Trophoblast cell (in vitro differentiated cells and primary cell): ENCODE measurements at regions not wholly inside any gene's neighbourhood (a gene's known extent, or its start where the extent isn't known, plus 50 kb on each side); places are given as distances from the start of the nearest gene placed in this dataset.
A peak's percentile ranks its signal among the peaks of the same experiment; 100 is the strongest.

Experiments used
- DNase-seq, 2 donors: peaks; one replicate each; pipeline ENCODE4 v3.0.0-alpha.2; 2016
- H2AFZ ChIP-seq: 2 replicates; pipeline ENCODE4 v1.6.1; 2013; ENCODE audit warnings: low read length, moderate library complexity, mild to moderate bottlenecking; ENCODE audit not compliant: insufficient read depth, poor library complexity
- H2AK5ac ChIP-seq: 2 replicates; pipeline ENCODE4 v1.6.1; 2013; ENCODE audit warnings: mild to moderate bottlenecking, low read length
- H2BK120ac ChIP-seq: 2 replicates; pipeline ENCODE4 v1.6.1; 2013; ENCODE audit warnings: low read length, mild to moderate bottlenecking, moderate library complexity; ENCODE audit not compliant: insufficient read depth, poor library complexity
- H2BK12ac ChIP-seq: 2 replicates; pipeline ENCODE4 v1.6.1; 2013; ENCODE audit warnings: mild to moderate bottlenecking, low read length, moderate library complexity
- H2BK5ac ChIP-seq: 2 replicates; pipeline ENCODE4 v1.6.1; 2013; ENCODE audit warnings: low read length, low read depth, moderate library complexity, mild to moderate bottlenecking; ENCODE audit not compliant: poor library complexity
- H3K14ac ChIP-seq: 2 replicates; pipeline ENCODE4 v1.6.1; 2013; ENCODE audit warnings: mild to moderate bottlenecking, low read length
- H3K18ac ChIP-seq: 2 replicates; pipeline ENCODE4 v1.6.1; 2013; ENCODE audit warnings: mild to moderate bottlenecking, low read length
- H3K23ac ChIP-seq: 2 replicates; pipeline ENCODE4 v1.6.1; 2013; ENCODE audit warnings: low read length
- H3K27ac ChIP-seq: 2 replicates; pipeline ENCODE4 v1.5.1; 2013; ENCODE audit warnings: low read depth, mild to moderate bottlenecking, inconsistent platforms, low read length, moderate library complexity
- H3K27me3 ChIP-seq: 2 replicates; pipeline ENCODE4 v1.6.1; 2013; ENCODE audit warnings: inconsistent platforms, mild to moderate bottlenecking, low read length, moderate library complexity; ENCODE audit not compliant: insufficient read depth
- H3K36me3 ChIP-seq, 2 experiments: 1 replicate in 1 of 2; 2 replicates in 1 of 2; pipeline ENCODE4 v1.6.1; 2013; ENCODE audit warnings: low read length in 2 of 2, mild to moderate bottlenecking in 2 of 2, moderate library complexity in 1 of 2; ENCODE audit not compliant: insufficient read depth in 2 of 2, control insufficient read depth in 1 of 2
- H3K4ac ChIP-seq: 2 replicates; pipeline ENCODE4 v1.6.1; 2013; ENCODE audit warnings: low read depth, mild to moderate bottlenecking, low read length, moderate library complexity
- H3K4me1 ChIP-seq, 2 experiments: 1 replicate in 1 of 2; 2 replicates in 1 of 2; pipeline ENCODE4 v1.6.1; 2013; ENCODE audit warnings: low read length in 2 of 2, mild to moderate bottlenecking in 2 of 2, moderate library complexity in 1 of 2; ENCODE audit not compliant: insufficient read depth in 2 of 2, control insufficient read depth in 1 of 2
- H3K4me2 ChIP-seq: 2 replicates; pipeline ENCODE4 v1.6.1; 2013; ENCODE audit warnings: inconsistent platforms, mild to moderate bottlenecking, low read length, moderate library complexity
- H3K4me3 ChIP-seq: 2 replicates; pipeline ENCODE4 v1.5.1; 2013; ENCODE audit warnings: mild to moderate bottlenecking, low read depth, low read length, inconsistent platforms
- H3K79me1 ChIP-seq: one replicate; pipeline ENCODE4 v1.6.1; 2013; ENCODE audit warnings: low read length
- H3K79me2 ChIP-seq: 2 replicates; pipeline ENCODE4 v1.6.1; 2013; ENCODE audit warnings: low read length, mild to moderate bottlenecking; ENCODE audit not compliant: control insufficient read depth, insufficient read depth, poor library complexity
- H3K9ac ChIP-seq: 2 replicates; pipeline ENCODE4 v1.6.1; 2013; ENCODE audit warnings: mild to moderate bottlenecking, low read length
- H3K9me3 ChIP-seq: 2 replicates; pipeline ENCODE4 v1.6.1; 2013; ENCODE audit warnings: low read depth, mild to moderate bottlenecking, control low read depth, inconsistent platforms, low read length; ENCODE audit not compliant: insufficient read depth
- H4K12ac ChIP-seq: 2 replicates; pipeline ENCODE4 v1.6.1; 2013; ENCODE audit warnings: low read depth, mild to moderate bottlenecking, low read length, moderate library complexity
- H4K8ac ChIP-seq: 2 replicates; pipeline ENCODE4 v1.6.1; 2013; ENCODE audit warnings: low read depth, mild to moderate bottlenecking, low read length, moderate library complexity
- H4K91ac ChIP-seq: one replicate; pipeline ENCODE4 v1.6.1; 2013; ENCODE audit warnings: low read depth, mild to moderate bottlenecking, low read length, moderate library complexity
- WGBS: extraction: QIAGEN DNeasy Blood & Tissue Kit; methylation state at CpG from one replicate; pipeline ENCODE4 v1.1.7; 2013; ENCODE audit warnings: missing lambda C conversion rate; ENCODE audit not compliant: insufficient read length, insufficient coverage; ENCODE audit errors: extremely low coverage; 5-methylcytosine and 5-hydroxymethylcytosine counted together

- WGBS = no CpG with 5 or more reads among the region's 14 CpGs
- Histone ChIP-seq H3K18ac (no peak overlapping the region), H3K27ac (no peak overlapping the region), H3K23ac (no peak overlapping the region), H2BK12ac (peak overlapping the region; percentile 17), H3K4me1 (peaks cover 5 to 10% of the 10 kb centered on the region in 2 experiments), H4K12ac (peak overlapping the region; percentile 23), H3K9ac (no peak overlapping the region), H2AK5ac (peak overlapping the region; percentile 4), H3K4ac (no peak overlapping the region), H3K4me3 (no peak overlapping the region), H3K4me2 (no peak overlapping the region), H2BK5ac (peak overlapping the region; percentile 44), H3K79me2 (no peaks in the 10 kb centered on the region), H3K36me3 (no peaks in the 10 kb centered on the region), H2BK120ac (peak overlapping the region; percentile 57), H4K8ac (no peak overlapping the region), H4K91ac (peak overlapping the region; percentile 13), H3K79me1 (peaks cover 2% of the 10 kb centered on the region), H3K9me3 (no peaks in the 10 kb centered on the region), H3K27me3 (no peaks in the 10 kb centered on the region), H2AFZ (no peak overlapping the region), H3K14ac (no peak overlapping the region)
- no peak for DNase-seq
Observed at GRCh38 chr2:128536925-128537620, 218.4 kb upstream of the HS6ST1 start.

- peaks cover 7 to 12% of the 10 kb centered on the region in 2 experiments for H3K4me1 ChIP-seq
- H3K27ac ChIP-seq = no peak overlapping the region
- no peak overlapping the region for H3K4me3 ChIP-seq
- no peak overlapping the region for H3K18ac ChIP-seq
- no peaks in the 10 kb centered on the region for H3K27me3 ChIP-seq
- peaks cover 2% of the 10 kb centered on the region for H3K79me1 ChIP-seq
- no peak overlapping the region for H2AFZ ChIP-seq
- H3K9me3 ChIP-seq = no peaks in the 10 kb centered on the region
- H3K79me2 ChIP-seq = no peaks in the 10 kb centered on the region
- no peak overlapping the region for H4K8ac ChIP-seq
- H3K4ac ChIP-seq = no peak overlapping the region
- H2BK5ac ChIP-seq = peak overlapping the region; percentile 44
- DNase-seq = no peak
- H3K23ac ChIP-seq = no peak overlapping the region
- H3K14ac ChIP-seq = no peak overlapping the region
- no peak overlapping the region for H2BK12ac ChIP-seq
- H3K36me3 ChIP-seq = no peaks in the 10 kb centered on the region
- no peak overlapping the region for H3K4me2 ChIP-seq
- H2AK5ac ChIP-seq = no peak overlapping the region
- H2BK120ac ChIP-seq = peak overlapping the region; percentile 57
- no peak overlapping the region for H3K9ac ChIP-seq
- H4K12ac ChIP-seq = no peak overlapping the region
- H4K91ac ChIP-seq = no peak overlapping the region
Observed at GRCh38 chr2:128537646-128538045, 219.0 kb upstream of the HS6ST1 start.

- Histone ChIP-seq H2BK5ac (no peak overlapping the region), H4K91ac (no peak overlapping the region), H3K18ac (no peak overlapping the region), H3K14ac (no peak overlapping the region), H3K27ac (no peak overlapping the region), H2AK5ac (peak overlapping the region; percentile 18), H3K4me1 (peaks cover 10 to 15% of the 10 kb centered on the region in 2 experiments), H4K12ac (no peak overlapping the region), H3K4me2 (no peak overlapping the region), H2BK12ac (peak overlapping the region; percentile 69), H3K36me3 (no peaks in the 10 kb centered on the region), H4K8ac (no peak overlapping the region), H3K79me1 (peaks cover 2% of the 10 kb centered on the region), H3K23ac (no peak overlapping the region), H3K4me3 (no peak overlapping the region), H3K79me2 (no peaks in the 10 kb centered on the region), H3K9ac (no peak overlapping the region), H3K4ac (no peak overlapping the region), H2AFZ (no peak overlapping the region), H2BK120ac (no peak overlapping the region), H3K9me3 (no peaks in the 10 kb centered on the region), H3K27me3 (no peaks in the 10 kb centered on the region)
- DNase-seq = no peak
- no CpG with 5 or more reads among the region's 2 CpGs for WGBS
Observed at GRCh38 chr2:128538396-128538795, 219.7 kb upstream of the HS6ST1 start.

GRCh38 chr2:128540670-128541069 is 222.0 kb upstream of the HS6ST1 start:
- Histone ChIP-seq H3K36me3 (no peaks in the 10 kb centered on the region), H3K4me3 (no peak overlapping the region), H3K9me3 (no peaks in the 10 kb centered on the region), H3K79me1 (peaks cover 5% of the 10 kb centered on the region), H3K27me3 (no peaks in the 10 kb centered on the region), H2AFZ (no peak overlapping the region), H4K12ac (no peak overlapping the region), H4K91ac (no peak overlapping the region), H3K4me1 (peaks cover 17 to 24% of the 10 kb centered on the region in 2 experiments), H2AK5ac (no peak overlapping the region), H3K4me2 (no peak overlapping the region), H2BK5ac (no peak overlapping the region), H3K27ac (no peak overlapping the region), H2BK120ac (no peak overlapping the region), H3K9ac (no peak overlapping the region), H3K79me2 (no peaks in the 10 kb centered on the region), H3K23ac (no peak overlapping the region), H4K8ac (no peak overlapping the region), H2BK12ac (no peak overlapping the region), H3K18ac (no peak overlapping the region), H3K14ac (no peak overlapping the region), H3K4ac (no peak overlapping the region)
- no CpG with 5 or more reads among the region's 3 CpGs for WGBS
- no peak for DNase-seq
